ENCODE measurements at regions not wholly inside any gene's neighbourhood (a gene's known extent, or its start where the extent isn't known, plus 50 kb on each side); places are given as distances from the start of the nearest gene placed in this dataset.

GRCh38 chr3:118408431-118408830 is 626.2 kb downstream of the IGSF11 start:
- DNase-seq (ENCODE audit: low spot score) = no peak

GRCh38 chr3:118412503-118412902 is 622.1 kb downstream of the IGSF11 start:
- DNase-seq (ENCODE audit: low spot score) = no peak

GRCh38 chr3:118425272-118425837 is 609.3 kb downstream of the IGSF11 start:
- no peak for DNase-seq (ENCODE audit: low spot score)

GRCh38 chr3:118433825-118434224 is 600.8 kb downstream of the IGSF11 start:
- no peak for DNase-seq (ENCODE audit: low spot score)

- DNase-seq (ENCODE audit: low spot score) = no peak
Measured at GRCh38 chr3:118435851-118436350, 598.7 kb downstream of the IGSF11 start.

GRCh38 chr3:118436697-118437262 is 597.9 kb downstream of the IGSF11 start:
- no peak for DNase-seq (ENCODE audit: low spot score)

GRCh38 chr3:118445036-118445435 is 589.6 kb downstream of the IGSF11 start:
- no peak for DNase-seq (ENCODE audit: low spot score)

GRCh38 chr3:118447339-118447738 is 587.3 kb downstream of the IGSF11 start:
- no peak for DNase-seq (ENCODE audit: low spot score)

- no peak for DNase-seq (ENCODE audit: low spot score)
Measured at GRCh38 chr3:118466795-118467330, 567.8 kb downstream of the IGSF11 start.

GRCh38 chr3:118468801-118469200 is 565.8 kb downstream of the IGSF11 start:
- no peak for DNase-seq (ENCODE audit: low spot score)

- peak; percentile 92 for DNase-seq (ENCODE audit: low spot score)
Measured at GRCh38 chr3:118472586-118472985, 562.1 kb downstream of the IGSF11 start.

GRCh38 chr3:118473343-118473742 is 561.3 kb downstream of the IGSF11 start:
- no peak for DNase-seq (ENCODE audit: low spot score)

GRCh38 chr3:118476885-118477618 is 557.6 kb downstream of the IGSF11 start:
- no peak for DNase-seq (ENCODE audit: low spot score)

GRCh38 chr3:118477768-118478167 is 556.9 kb downstream of the IGSF11 start:
- DNase-seq (ENCODE audit: low spot score) = peak; percentile 34

- DNase-seq (ENCODE audit: low spot score) = peak; percentile 63
Measured at GRCh38 chr3:118478706-118479276, 555.9 kb downstream of the IGSF11 start.

- no peak for DNase-seq (ENCODE audit: low spot score)
Measured at GRCh38 chr3:118479376-118479775, 555.3 kb downstream of the IGSF11 start.

- DNase-seq (ENCODE audit: low spot score) = no peak
Measured at GRCh38 chr3:118480101-118480860, 554.4 kb downstream of the IGSF11 start.

GRCh38 chr3:118485693-118486092 is 549.0 kb downstream of the IGSF11 start:
- no peak for DNase-seq (ENCODE audit: low spot score)

- no peak for DNase-seq (ENCODE audit: low spot score)
Measured at GRCh38 chr3:118487734-118488133, 546.9 kb downstream of the IGSF11 start.

GRCh38 chr3:118488732-118489131 is 545.9 kb downstream of the IGSF11 start:
- DNase-seq (ENCODE audit: low spot score) = peak; percentile 11

GRCh38 chr3:118495206-118495605 is 539.4 kb downstream of the IGSF11 start:
- DNase-seq (ENCODE audit: low spot score) = no peak

GRCh38 chr3:118497274-118497673 is 537.4 kb downstream of the IGSF11 start:
- no peak for DNase-seq (ENCODE audit: low spot score)
